K562 (cell line): ENCODE measurements at regions not wholly inside any gene's neighbourhood (a gene's known extent, or its start where the extent isn't known, plus 50 kb on each side); places are given as distances from the start of the nearest gene placed in this dataset.

Source experiments
- ATAC-seq: fragments of 200-7000 bp; cut with Tn5 transposase; 3 replicates; pipeline ENCODE4 v1.9.1; 2020; ENCODE audit warnings: moderate library complexity
- BruUV-seq: library from RNA; stranded (reverse); fragments of 400-500 nt; replicated peaks from 2 replicates; lab custom pipeline; 2021; lab: Mats Ljungman, UMichigan
- CTCF ChIA-PET: fragments of 300-600 bp; formaldehyde crosslinking; extraction: SDS; loops from one replicate; lab custom pipeline; 2021; ENCODE audit warnings: low intra/inter-chr PET ratio; lab: Yijun Ruan, JAX
- POLR2A ChIA-PET: fragments of 300-600, 350-650 bp; sonication (Branson Sonifier 250); formaldehyde crosslinking; extraction: SDS; loops from one replicate; lab custom pipeline; 2021; ENCODE audit warnings: antibody characterized with exemption, inconsistent platforms; lab: Yijun Ruan, JAX
- DNase-seq, 4 experiments: peaks; one replicate each; pipeline versions ENCODE4 v3.0.0 to v3.0.0-alpha.2; 2011 to 2018; ENCODE audit warnings: low spot score in 3 of 4, mixed read lengths in 3 of 4; ENCODE audit errors: extremely low read depth in 1 of 4
- FAIRE-seq: peaks from 2 replicates; lab custom pipeline; 2011; peaks lifted over from hg19 to GRCh38; lab: Jason Lieb, UNC
- H2AFZ ChIP-seq: 2 replicates; pipeline ENCODE4 v1.6.0; 2011; ENCODE audit warnings: low read depth, low read length, control low read depth, inconsistent platforms
- H3K27ac ChIP-seq: fragments of 200-600 bp; 3 replicates; pipeline ENCODE4 v1.8.0; 2011; ENCODE audit warnings: low read depth, mild to moderate bottlenecking, control low read depth, inconsistent platforms, low read length, moderate library complexity, mixed read lengths; ENCODE audit errors: extremely low read depth
- H3K27me3 ChIP-seq, 2 experiments: fragments of 300-600 bp in 1 of 2; 2 replicates in 1 of 2; 3 replicates in 1 of 2; pipeline versions ENCODE4 v1.6.0 to v1.8.0; 2011; ENCODE audit warnings: inconsistent platforms in 2 of 2, low read length in 2 of 2, mild to moderate bottlenecking in 1 of 2, mixed read lengths in 1 of 2, moderate library complexity in 1 of 2; ENCODE audit not compliant: control insufficient read depth in 2 of 2, insufficient read depth in 2 of 2
- H3K36me3 ChIP-seq: fragments of 300-600 bp; 3 replicates; pipeline ENCODE4 v1.8.0; 2011; ENCODE audit warnings: mild to moderate bottlenecking, low read length, inconsistent platforms; ENCODE audit not compliant: control insufficient read depth, insufficient read depth
- H3K4me1 ChIP-seq, 2 experiments: fragments of 200-600 bp in 1 of 2; replicated peaks in 1 of 2; 2 replicates in 1 of 2; 3 replicates in 1 of 2; pipeline versions ENCODE4 v1.5.1 to v1.8.0; 2011; ENCODE audit warnings: inconsistent platforms in 2 of 2, low read length in 2 of 2, mild to moderate bottlenecking in 1 of 2, mixed read lengths in 1 of 2, moderate library complexity in 1 of 2; ENCODE audit not compliant: control insufficient read depth in 2 of 2, insufficient read depth in 2 of 2
- H3K4me2 ChIP-seq: 2 replicates; pipeline ENCODE4 v1.6.1; 2011; ENCODE audit warnings: low read length, control low read depth, inconsistent platforms, mixed read lengths; ENCODE audit not compliant: insufficient read depth
- H3K4me3 ChIP-seq: fragments of 200-600 bp; sonication (generic), shearing (Covaris generic); 2 replicates; pipeline ENCODE4 v1.5.1; 2016; ENCODE audit warnings: control low read depth, inconsistent platforms
- H3K79me2 ChIP-seq: fragments of 200-600 bp; 3 replicates; pipeline ENCODE4 v1.8.0; 2011; ENCODE audit warnings: low read length, inconsistent platforms; ENCODE audit not compliant: control insufficient read depth, insufficient read depth
- H3K9ac ChIP-seq, 2 experiments: 2 replicates each; pipeline versions ENCODE4 v1.6.0 to v1.6.1; 2011; ENCODE audit warnings: low read depth in 2 of 2, low read length in 2 of 2, control low read depth in 1 of 2, inconsistent platforms in 1 of 2, mild to moderate bottlenecking in 1 of 2, mixed read lengths in 1 of 2; ENCODE audit not compliant: insufficient read depth in 1 of 2
- H3K9me1 ChIP-seq: one replicate; pipeline ENCODE4 v1.6.0; 2011; ENCODE audit warnings: inconsistent platforms, mild to moderate bottlenecking, low read length, moderate library complexity; ENCODE audit not compliant: control insufficient read depth, insufficient read depth
- H3K9me3 ChIP-seq: replicated peaks from 2 replicates; pipeline ENCODE4 v1.5.1; 2011; ENCODE audit warnings: low read depth, low read length, inconsistent platforms; ENCODE audit not compliant: control insufficient read depth, insufficient read depth
- H4K20me1 ChIP-seq: replicated peaks from 2 replicates; pipeline ENCODE4 v1.6.1; 2011; ENCODE audit warnings: low read length, inconsistent platforms, mixed read lengths; ENCODE audit not compliant: control insufficient read depth, insufficient read depth
- CBFA2T2 ChIP-seq: fragments of 450-650 bp; conservative IDR thresholded peaks from 2 replicates; pipeline ENCODE4 v1.6.1; 2017; ENCODE audit warnings: mild to moderate bottlenecking
- ETS2 ChIP-seq: IDR thresholded peaks from 2 replicates; pipeline ENCODE4 v1.6.1; 2016; ENCODE audit warnings: borderline replicate concordance, missing genetic modification characterization, mild to moderate bottlenecking, moderate library complexity, missing compliant biosample characterization; ENCODE audit not compliant: poor library complexity, severe bottlenecking
- FOXK2 ChIP-seq, 2 experiments: fragments of 450-650 bp; IDR thresholded peaks in 1 of 2; conservative IDR thresholded peaks in 1 of 2; 2 replicates each; pipeline ENCODE4 v1.6.1; 2016; ENCODE audit warnings: low read depth in 2 of 2, mild to moderate bottlenecking in 1 of 2
- HCFC1 ChIP-seq: IDR thresholded peaks from 2 replicates; pipeline ENCODE4 v1.6.1; 2012; ENCODE audit warnings: low read depth, low read length, improper control_type of control experiment
- HDAC1 ChIP-seq, 2 experiments: fragments of 450-650 bp; IDR thresholded peaks; 2 replicates each; pipeline ENCODE4 v1.6.1; 2016 to 2017; ENCODE audit warnings: inconsistent platforms in 1 of 2, mild to moderate bottlenecking in 1 of 2, moderate library complexity in 1 of 2
- HLTF ChIP-seq: fragments of 450-650 bp; IDR thresholded peaks from 2 replicates; pipeline ENCODE4 v1.6.1; 2016
- ILK ChIP-seq: fragments of 450-650 bp; IDR thresholded peaks from 2 replicates; pipeline ENCODE4 v1.6.1; 2016; ENCODE audit warnings: missing genetic modification characterization, low read depth, mild to moderate bottlenecking, missing compliant biosample characterization, moderate library complexity, borderline replicate concordance
- MEF2D ChIP-seq: conservative IDR thresholded peaks from 2 replicates; pipeline ENCODE4 v1.6.1; 2016; ENCODE audit warnings: low read depth, missing genetic modification characterization, missing compliant biosample characterization
- POLR2H ChIP-seq: IDR thresholded peaks from 2 replicates; pipeline ENCODE4 v1.6.1; 2016; ENCODE audit warnings: missing genetic modification characterization, low read depth, mild to moderate bottlenecking, control low read depth, missing compliant biosample characterization, moderate library complexity
- RCOR1 ChIP-seq, 2 experiments: IDR thresholded peaks; 2 replicates each; pipeline ENCODE4 v1.6.1; 2012; ENCODE audit warnings: low read depth in 2 of 2, low read length in 2 of 2, borderline replicate concordance in 1 of 2, improper control_type of control experiment in 1 of 2
- SMARCA4 ChIP-seq: fragments of 450-650 bp; IDR thresholded peaks from 2 replicates; pipeline ENCODE4 v1.6.1; 2016
- TEAD1 ChIP-seq, 2 experiments: fragments of 450-650 bp in 1 of 2; sonication (generic) in 1 of 2; formaldehyde crosslinking; IDR thresholded peaks; 2 replicates each; pipeline versions ENCODE4 v1.4.0 to v1.8.0; 2020 to 2022; ENCODE audit warnings: mild to moderate bottlenecking in 2 of 2, missing genetic modification reagents in 1 of 2
- TGIF2 ChIP-seq: sonication (generic); formaldehyde crosslinking; IDR thresholded peaks from 2 replicates; pipeline ENCODE4 v1.8.1; 2022; ENCODE audit warnings: mild to moderate bottlenecking, missing genetic modification reagents, moderate library complexity
- ZBTB17 ChIP-seq: fragments of 450-650 bp; formaldehyde crosslinking; IDR thresholded peaks from 2 replicates; pipeline ENCODE4 v1.4.0; 2020; ENCODE audit warnings: mild to moderate bottlenecking
- ZNF699 ChIP-seq: fragments of 250-450 bp; sonication (Bioruptor Pico); IDR thresholded peaks from 2 replicates; pipeline ENCODE4 v1.8.0; 2021; ENCODE audit warnings: mild to moderate bottlenecking, moderate library complexity; ENCODE audit not compliant: insufficient replicate concordance
- WGBS: fragments of 100-300 bp; shearing (Covaris generic); methylation state at CpG from one replicate; pipeline ENCODE4 v1.1.6; 2016; ENCODE audit warnings: low coverage, mixed read lengths; ENCODE audit not compliant: insufficient coverage; ENCODE audit errors: missing lambda C conversion rate; 5-methylcytosine and 5-hydroxymethylcytosine counted together
- in situ Hi-C: fragments of 300-500 bp; cut with MboI; formaldehyde crosslinking; loops from 4 replicates; pipeline ENCODE4 v1.15.0; 2018; ENCODE audit warnings: inconsistent platforms, mixed read lengths
- intact Hi-C: fragments of 100-400 bp; cut with micrococcal nuclease; formaldehyde crosslinking; loops from 2 replicates; pipeline ENCODE4 v1.14.2; 2022
- TF ChIP-seq, protein P1 (sequence below): fragments of 250-450 bp; sonication (Bioruptor Pico); IDR thresholded peaks from 2 replicates; pipeline ENCODE4 v1.5.0; 2021

- in situ Hi-C loops = loop anchor here (10.0 to 25.0 kb wide), 2 partner anchors 233 to 695 kb away; no protein-coding TSS in a partner anchor
- TF ChIP-seq HDAC1 (IDR thresholded peaks at IDR 0.05) (no peak), POLR2H (no peak), ZBTB17 (CRISPR knock-in tag) (no peak), ETS2 (tag) (no peak), RCOR1 (IDR thresholded peaks at IDR 0.05; ENCODE audit: borderline replicate concordance in 1 of 2, low read depth in 2 of 2, low read length in 2 of 2) (no peak), HCFC1 (no peak), FOXK2 (conservative IDR thresholded peaks at IDR 0.05 in 1 of 2, IDR thresholded peaks at IDR 0.05 in 1 of 2; ENCODE audit: low read depth in 2 of 2) (no peak), HLTF (no peak), TEAD1 (CRISPR knock-in tag; IDR thresholded peaks at IDR 0.05) (no peak), ZNF699 (CRISPR knock-in tag) (no peak), ILK (tag) (no peak), TGIF2 (CRISPR knock-in tag) (no peak), MEF2D (tag) (no peak), CBFA2T2 (no peak), SMARCA4 (no peak)
- TF ChIP-seq, protein P1, sequence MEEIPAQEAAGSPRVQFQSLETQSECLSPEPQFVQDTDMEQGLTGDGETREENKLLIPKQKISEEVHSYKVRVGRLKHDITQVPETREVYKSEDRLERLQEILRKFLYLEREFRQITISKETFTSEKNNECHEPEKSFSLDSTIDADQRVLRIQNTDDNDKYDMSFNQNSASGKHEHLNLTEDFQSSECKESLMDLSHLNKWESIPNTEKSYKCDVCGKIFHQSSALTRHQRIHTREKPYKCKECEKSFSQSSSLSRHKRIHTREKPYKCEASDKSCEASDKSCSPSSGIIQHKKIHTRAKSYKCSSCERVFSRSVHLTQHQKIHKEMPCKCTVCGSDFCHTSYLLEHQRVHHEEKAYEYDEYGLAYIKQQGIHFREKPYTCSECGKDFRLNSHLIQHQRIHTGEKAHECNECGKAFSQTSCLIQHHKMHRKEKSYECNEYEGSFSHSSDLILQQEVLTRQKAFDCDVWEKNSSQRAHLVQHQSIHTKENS = no peak
- peaks cover 3 to 38% of the 10 kb centered on the region in 2 experiments; a peak in 3 of 5 replicates for H3K27me3 ChIP-seq
These were observed 192.9 kb downstream of the TFCP2L1 start for GRCh38 chr2:121092095-121092494.

More at GRCh38 chr2:121092095-121092494, 192.9 kb downstream of the TFCP2L1 start:
- H3K9ac ChIP-seq = no peak overlapping the region
- FAIRE-seq (no peak), ATAC-seq (no peak), DNase-seq (no peak)
- POLR2A ChIA-PET = interaction anchor here (1.0 to 1.5 kb wide), 2 partner anchors 9 kb away, joined by 3 to 4 read pairs; no protein-coding TSS in a partner anchor
- peaks cover 3% of the 10 kb centered on the region for H3K9me1 ChIP-seq
- H2AFZ ChIP-seq = no peak overlapping the region
- 0 out of 5 replicates have a peak, but pooled peaks cover 0 to 3% of the 10 kb centered on the region in 2 experiments for H3K4me1 ChIP-seq
- H4K20me1 ChIP-seq = peaks cover 4% of the 10 kb centered on the region; the same call in 1 of the 2 replicates
- WGBS = 9% methylated on average over 2 of the region's 2 CpGs
- intact Hi-C loops = no loop called here
- no TSS peak for BruUV-seq
- no peak overlapping the region for H3K4me2 ChIP-seq
- H3K4me3 ChIP-seq = no peak overlapping the region
- CTCF ChIA-PET = interaction anchor here (0.7 kb wide), 1 partner anchor 1374 kb away, joined by 6 read pairs; no protein-coding TSS in a partner anchor
- H3K36me3 ChIP-seq = no peaks in the 10 kb centered on the region
- H3K27ac ChIP-seq = no peak overlapping the region
- no peaks in the 10 kb centered on the region for H3K9me3 ChIP-seq
- H3K79me2 ChIP-seq = no peaks in the 10 kb centered on the region
